ENCODE measurements at regions not wholly inside any gene's neighbourhood (a gene's known extent, or its start where the extent isn't known, plus 50 kb on each side); places are given as distances from the start of the nearest gene placed in this dataset.

GRCh38 chr5:82375488-82376244, 97.5 kb upstream of the RPS23 start:
- no peak overlapping the region for H3K4me3 ChIP-seq (ENCODE audit: low read depth, low read length)
- no peak for TF ChIP-seq CTCF (IDR thresholded peaks at IDR 0.05; ENCODE audit: low read depth, low read length)

- TF ChIP-seq CTCF (IDR thresholded peaks at IDR 0.05; ENCODE audit: low read depth, low read length): no peak
- no peak overlapping the region for H3K4me3 ChIP-seq (ENCODE audit: low read depth, low read length)
Observed at GRCh38 chr5:82374637-82375036, 96.5 kb upstream of the RPS23 start.

DNA sequence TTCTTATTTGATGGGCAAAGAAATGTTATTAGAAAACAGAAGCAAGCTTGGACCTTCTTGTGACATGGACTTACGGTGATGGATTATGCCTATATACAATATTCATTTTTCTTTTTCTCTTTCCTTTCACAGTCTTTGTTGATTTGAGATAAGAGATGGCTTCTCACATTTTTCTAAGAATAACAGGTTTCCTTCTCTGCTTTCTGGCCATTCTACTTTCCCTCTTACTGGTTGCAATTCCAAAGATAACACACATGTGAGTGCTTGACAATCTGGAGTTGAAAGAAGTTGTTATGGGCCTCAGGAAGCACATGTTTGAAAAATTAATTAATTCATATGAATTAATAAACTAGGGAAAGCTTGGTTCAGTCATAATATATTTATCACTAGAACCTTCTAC, 89.8 kb upstream of the RPS23 start:
- TF ChIP-seq CTCF (IDR thresholded peaks at IDR 0.05; ENCODE audit: low read depth, low read length): no peak
- no peak overlapping the region for H3K4me3 ChIP-seq (ENCODE audit: low read depth, low read length)

GRCh38 chr5:82365744-82366228, 87.6 kb upstream of the RPS23 start:
- H3K4me3 ChIP-seq (ENCODE audit: low read depth, low read length): no peak overlapping the region
- TF ChIP-seq CTCF (IDR thresholded peaks at IDR 0.05; ENCODE audit: low read depth, low read length): no peak

- no peak overlapping the region for H3K4me3 ChIP-seq (ENCODE audit: low read depth, low read length)
- TF ChIP-seq CTCF (IDR thresholded peaks at IDR 0.05; ENCODE audit: low read depth, low read length): no peak
Observed at GRCh38 chr5:82365026-82365425, 86.9 kb upstream of the RPS23 start.

DNA sequence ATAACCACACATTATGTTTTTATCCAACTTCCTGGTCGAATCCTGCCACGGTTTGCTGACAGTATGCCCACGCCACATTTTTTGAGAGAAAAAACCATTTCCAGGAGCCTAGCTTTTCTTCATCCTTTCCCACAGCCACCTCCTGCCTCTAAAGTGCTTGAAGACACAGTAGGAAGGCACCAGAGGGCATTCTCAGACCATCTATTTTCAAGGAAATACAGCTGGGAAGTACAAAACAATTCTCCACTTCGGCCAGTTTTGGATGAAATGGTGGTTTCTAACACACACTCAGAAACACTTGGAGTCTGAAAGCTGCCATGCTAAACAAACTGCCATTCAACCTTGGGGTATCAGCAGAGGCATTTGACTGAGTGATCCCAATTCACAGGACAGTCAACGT, 86.3 kb upstream of the RPS23 start:
- no peak overlapping the region for H3K4me3 ChIP-seq (ENCODE audit: low read depth, low read length)
- TF ChIP-seq CTCF (IDR thresholded peaks at IDR 0.05; ENCODE audit: low read depth, low read length): peak; percentile 14; the same call in 1 of the 2 replicates

- H3K4me3 ChIP-seq (ENCODE audit: low read depth, low read length): no peak overlapping the region
- no peak for TF ChIP-seq CTCF (IDR thresholded peaks at IDR 0.05; ENCODE audit: low read depth, low read length)
Observed at GRCh38 chr5:82363524-82363923, 85.4 kb upstream of the RPS23 start.
